SKM-1 (cell line): ENCODE measurements at regions not wholly inside any gene's neighbourhood (a gene's known extent, or its start where the extent isn't known, plus 50 kb on each side); places are given as distances from the start of the nearest gene placed in this dataset.

Source experiments
- DNase-seq: peaks from one replicate; lab custom pipeline; 2025; ENCODE audit not compliant: unreplicated experiment; lab: John Stamatoyannopoulos, UW

- no peak for DNase-seq
Observed at GRCh38 chr12:89815225-89815624, 106.6 kb upstream of the ATP2B1 start.

GRCh38 chr12:89803412-89803811 lies 94.8 kb upstream of the ATP2B1 start:
- no peak for DNase-seq

GRCh38 chr12:89801284-89801683 lies 92.6 kb upstream of the ATP2B1 start:
- no peak for DNase-seq

- no peak for DNase-seq
Observed at GRCh38 chr12:89800435-89800834, 91.8 kb upstream of the ATP2B1 start.

GRCh38 chr12:89799316-89799715 lies 90.7 kb upstream of the ATP2B1 start:
- DNase-seq = no peak

GRCh38 chr12:89797436-89797835 lies 88.8 kb upstream of the ATP2B1 start:
- DNase-seq = no peak

GRCh38 chr12:89796798-89797382 lies 88.3 kb upstream of the ATP2B1 start:
- no peak for DNase-seq

GRCh38 chr12:89793946-89794345 lies 85.3 kb upstream of the ATP2B1 start:
- no peak for DNase-seq

GRCh38 chr12:89791286-89791685 lies 82.6 kb upstream of the ATP2B1 start:
- DNase-seq = no peak

- DNase-seq = peak; percentile 77
Observed at GRCh38 chr12:89789862-89790261, 81.2 kb upstream of the ATP2B1 start.

GRCh38 chr12:89787763-89788162 lies 79.1 kb upstream of the ATP2B1 start:
- DNase-seq = no peak

- no peak for DNase-seq
Observed at GRCh38 chr12:89786177-89786810, 77.7 kb upstream of the ATP2B1 start.

GRCh38 chr12:89783359-89784060 lies 74.9 kb upstream of the ATP2B1 start:
- no peak for DNase-seq

GRCh38 chr12:89782807-89783206 lies 74.2 kb upstream of the ATP2B1 start:
- DNase-seq = no peak

- DNase-seq = no peak
Observed at GRCh38 chr12:89781946-89782550, 73.4 kb upstream of the ATP2B1 start.

GRCh38 chr12:89781156-89781555 lies 72.5 kb upstream of the ATP2B1 start:
- DNase-seq = peak; percentile 14

GRCh38 chr12:89779090-89779489 lies 70.5 kb upstream of the ATP2B1 start:
- no peak for DNase-seq

- no peak for DNase-seq
Observed at GRCh38 chr12:89777733-89778379, 69.2 kb upstream of the ATP2B1 start.

GRCh38 chr12:89775986-89776365 lies 67.3 kb upstream of the ATP2B1 start:
- DNase-seq = no peak

GRCh38 chr12:89775063-89775985 lies 66.7 kb upstream of the ATP2B1 start:
- no peak for DNase-seq

GRCh38 chr12:89774645-89775044 lies 66.0 kb upstream of the ATP2B1 start:
- no peak for DNase-seq
